ENCODE measurements at regions not wholly inside any gene's neighbourhood (a gene's known extent, or its start where the extent isn't known, plus 50 kb on each side); places are given as distances from the start of the nearest gene placed in this dataset.
A peak's percentile ranks its signal among the peaks of the same experiment; 100 is the strongest.

GRCh38 chr1:80825067-80825466 is 975.7 kb upstream of the ADGRL2 start:
- no peaks in the 10 kb centered on the region for H3K27me3 ChIP-seq (replicated peaks; ENCODE audit: insufficient read depth, low read depth, low read length, poor library complexity)
- DNase-seq (ENCODE audit: low spot score): peak; percentile 6
- no peaks in the 10 kb centered on the region for H3K36me3 ChIP-seq (ENCODE audit: insufficient read depth, low read length, poor library complexity, severe bottlenecking)
- no peak overlapping the region for H3K27ac ChIP-seq (ENCODE audit: low read depth, low read length, poor library complexity, severe bottlenecking)
- TF ChIP-seq CTCF (conservative IDR thresholded peaks at IDR 0.05; ENCODE audit: low read depth, low read length): no peak
- no peak for TF ChIP-seq EZH2 (IDR thresholded peaks at IDR 0.05; ENCODE audit: borderline replicate concordance, low read depth, low read length, poor library complexity, severe bottlenecking)
- no peak overlapping the region for H3K4me3 ChIP-seq (ENCODE audit: low read depth, low read length, poor library complexity, severe bottlenecking)
- ChIA-PET POLR2A (ENCODE audit: low non-redundant PET) (no interaction called here), CTCF (no interaction called here)
- no peaks in the 10 kb centered on the region for H3K4me1 ChIP-seq (ENCODE audit: insufficient read depth, low read length, poor library complexity, severe bottlenecking)
- no TSS peak for BruUV-seq (replicated peaks)
- intact Hi-C loops (cut with micrococcal nuclease; ENCODE audit: unreplicated experiment): no loop called here
- no peaks in the 10 kb centered on the region for H3K9me3 ChIP-seq (ENCODE audit: low read depth, low read length, poor library complexity, severe bottlenecking)

- Histone ChIP-seq H3K4me1 (ENCODE audit: insufficient read depth, low read length, poor library complexity, severe bottlenecking) (no peaks in the 10 kb centered on the region), H3K27ac (ENCODE audit: low read depth, low read length, poor library complexity, severe bottlenecking) (no peak overlapping the region), H3K9me3 (ENCODE audit: low read depth, low read length, poor library complexity, severe bottlenecking) (no peaks in the 10 kb centered on the region), H3K4me3 (ENCODE audit: low read depth, low read length, poor library complexity, severe bottlenecking) (no peak overlapping the region), H3K27me3 (replicated peaks; ENCODE audit: insufficient read depth, low read depth, low read length, poor library complexity) (no peaks in the 10 kb centered on the region), H3K36me3 (ENCODE audit: insufficient read depth, low read length, poor library complexity, severe bottlenecking) (no peaks in the 10 kb centered on the region)
- ChIA-PET POLR2A (ENCODE audit: low non-redundant PET) (no interaction called here), CTCF (no interaction called here)
- no peak for TF ChIP-seq EZH2 (IDR thresholded peaks at IDR 0.05; ENCODE audit: borderline replicate concordance, low read depth, low read length, poor library complexity, severe bottlenecking)
- no peak for TF ChIP-seq CTCF (conservative IDR thresholded peaks at IDR 0.05; ENCODE audit: low read depth, low read length)
- no peak for DNase-seq (ENCODE audit: low spot score)
- BruUV-seq (replicated peaks): no TSS peak
- intact Hi-C loops (cut with micrococcal nuclease; ENCODE audit: unreplicated experiment): no loop called here
Observed at GRCh38 chr1:80818211-80818610, 982.5 kb upstream of the ADGRL2 start.

GRCh38 chr1:80807981-80808380 is 992.8 kb upstream of the ADGRL2 start:
- H3K36me3 ChIP-seq (ENCODE audit: insufficient read depth, low read length, poor library complexity, severe bottlenecking): no peaks in the 10 kb centered on the region
- no TSS peak for BruUV-seq (replicated peaks)
- H3K4me1 ChIP-seq (ENCODE audit: insufficient read depth, low read length, poor library complexity, severe bottlenecking): no peaks in the 10 kb centered on the region
- intact Hi-C loops (cut with micrococcal nuclease; ENCODE audit: unreplicated experiment): no loop called here
- H3K27me3 ChIP-seq (replicated peaks; ENCODE audit: insufficient read depth, low read depth, low read length, poor library complexity): no peaks in the 10 kb centered on the region
- CTCF ChIA-PET: no interaction called here
- POLR2A ChIA-PET (ENCODE audit: low non-redundant PET): no interaction called here
- H3K9me3 ChIP-seq (ENCODE audit: low read depth, low read length, poor library complexity, severe bottlenecking): no peaks in the 10 kb centered on the region
- H3K27ac ChIP-seq (ENCODE audit: low read depth, low read length, poor library complexity, severe bottlenecking): no peak overlapping the region
- TF ChIP-seq EZH2 (IDR thresholded peaks at IDR 0.05; ENCODE audit: borderline replicate concordance, low read depth, low read length, poor library complexity, severe bottlenecking): no peak
- no peak for TF ChIP-seq CTCF (conservative IDR thresholded peaks at IDR 0.05; ENCODE audit: low read depth, low read length)
- H3K4me3 ChIP-seq (ENCODE audit: low read depth, low read length, poor library complexity, severe bottlenecking): no peak overlapping the region
- DNase-seq (ENCODE audit: low spot score): no peak

Data from A673 (cell line).